ENCODE measurements at regions not wholly inside any gene's neighbourhood (a gene's known extent, or its start where the extent isn't known, plus 50 kb on each side); places are given as distances from the start of the nearest gene placed in this dataset.

GRCh38 chr3:81968658-81969057 lies 207.2 kb upstream of the GBE1 start:
- H3K27ac ChIP-seq, result no peak overlapping the region
- H3K4me3 ChIP-seq, result no peak overlapping the region

- no peak overlapping the region for H3K27ac ChIP-seq
- H3K4me3 ChIP-seq, result no peak overlapping the region
Measured at GRCh38 chr3:81967393-81967792, 205.9 kb upstream of the GBE1 start.

- H3K4me3 ChIP-seq, result no peak overlapping the region
- no peak overlapping the region for H3K27ac ChIP-seq
Measured at GRCh38 chr3:81965696-81966095, 204.3 kb upstream of the GBE1 start.

- Histone ChIP-seq H3K4me3 (no peak overlapping the region), H3K27ac (no peak overlapping the region)
Measured at GRCh38 chr3:81962396-81962795, 201.0 kb upstream of the GBE1 start.

GRCh38 chr3:81958972-81959640 lies 197.7 kb upstream of the GBE1 start:
- Histone ChIP-seq H3K4me3 (no peak overlapping the region), H3K27ac (no peak overlapping the region)

- no peak overlapping the region for H3K4me3 ChIP-seq
- H3K27ac ChIP-seq, result no peak overlapping the region
Measured at GRCh38 chr3:81955878-81956277, 194.4 kb upstream of the GBE1 start.

GRCh38 chr3:81953111-81953510 lies 191.7 kb upstream of the GBE1 start:
- no peak overlapping the region for H3K27ac ChIP-seq
- no peak overlapping the region for H3K4me3 ChIP-seq

GRCh38 chr3:81952141-81952540 lies 190.7 kb upstream of the GBE1 start:
- Histone ChIP-seq H3K27ac (no peak overlapping the region), H3K4me3 (no peak overlapping the region)

- no peak overlapping the region for H3K27ac ChIP-seq
- no peak overlapping the region for H3K4me3 ChIP-seq
Measured at GRCh38 chr3:81951636-81952035, 190.2 kb upstream of the GBE1 start.

- H3K27ac ChIP-seq, result no peak overlapping the region
Measured at GRCh38 chr3:81951106-81951505, 189.7 kb upstream of the GBE1 start.

GRCh38 chr3:81947359-81947758 lies 185.9 kb upstream of the GBE1 start:
- Histone ChIP-seq H3K27ac (no peak overlapping the region), H3K4me3 (no peak overlapping the region)

More at GRCh38 chr3:81951106-81951505, 189.7 kb upstream of the GBE1 start:
- H3K4me3 ChIP-seq, result no peak overlapping the region

- Histone ChIP-seq H3K4me3 (no peak overlapping the region), H3K27ac (no peak overlapping the region)
Measured at GRCh38 chr3:81938681-81939080, 177.2 kb upstream of the GBE1 start.

GRCh38 chr3:81936817-81937216 lies 175.4 kb upstream of the GBE1 start:
- Histone ChIP-seq H3K27ac (no peak overlapping the region), H3K4me3 (no peak overlapping the region)

- H3K4me3 ChIP-seq, result no peak overlapping the region
- H3K27ac ChIP-seq, result no peak overlapping the region
Measured at GRCh38 chr3:81932681-81933080, 171.2 kb upstream of the GBE1 start.

GRCh38 chr3:81931265-81932251 lies 170.1 kb upstream of the GBE1 start:
- no peak overlapping the region for H3K27ac ChIP-seq
- H3K4me3 ChIP-seq, result no peak overlapping the region

- H3K27ac ChIP-seq, result no peak overlapping the region
- H3K4me3 ChIP-seq, result no peak overlapping the region
Measured at GRCh38 chr3:81929697-81930096, 168.3 kb upstream of the GBE1 start.

- Histone ChIP-seq H3K27ac (no peak overlapping the region), H3K4me3 (no peak overlapping the region)
Measured at GRCh38 chr3:81927811-81928210, 166.4 kb upstream of the GBE1 start.

- H3K4me3 ChIP-seq, result no peak overlapping the region
- H3K27ac ChIP-seq, result no peak overlapping the region
Measured at GRCh38 chr3:81925385-81925784, 163.9 kb upstream of the GBE1 start.

GRCh38 chr3:81923038-81923437 lies 161.6 kb upstream of the GBE1 start:
- Histone ChIP-seq H3K27ac (no peak overlapping the region), H3K4me3 (no peak overlapping the region)

- H3K4me3 ChIP-seq, result no peak overlapping the region
- H3K27ac ChIP-seq, result no peak overlapping the region
Measured at GRCh38 chr3:81922404-81922803, 161.0 kb upstream of the GBE1 start.

- H3K4me3 ChIP-seq, result no peak overlapping the region
- H3K27ac ChIP-seq, result no peak overlapping the region
Measured at GRCh38 chr3:81920816-81921215, 159.4 kb upstream of the GBE1 start.
